Ovary (tissue), 7 donors: ENCODE measurements at regions not wholly inside any gene's neighbourhood (a gene's known extent, or its start where the extent isn't known, plus 50 kb on each side); places are given as distances from the start of the nearest gene placed in this dataset.

Source experiments
- DNase-seq, 5 donors: peaks; one replicate each; pipeline ENCODE4 v3.0.0-alpha.2; 2019 to 2020
- H3K27ac ChIP-seq, 2 donors: fragments of 200-600 bp; one replicate each; pipeline versions ENCODE4 v1.5.1 to v1.8.0; 2019 to 2022
- H3K27me3 ChIP-seq: fragments of 200-600 bp; one replicate; pipeline ENCODE4 v1.8.0; 2022
- H3K36me3 ChIP-seq: fragments of 200-600 bp; sonication (generic); one replicate; pipeline ENCODE4 v1.5.1; 2019
- H3K4me1 ChIP-seq: one replicate; pipeline ENCODE4 v1.8.1; 2013; ENCODE audit warnings: mild to moderate bottlenecking, moderate library complexity; ENCODE audit not compliant: insufficient read depth
- H3K4me3 ChIP-seq: fragments of 200-600 bp; sonication (generic); one replicate; pipeline ENCODE4 v1.5.1; 2017
- H3K9me3 ChIP-seq, 2 donors: fragments of 200-600 bp in 1 of 2; sonication (generic) in 1 of 2; one replicate each; pipeline versions ENCODE4 v1.5.1 to v1.8.1; 2013 to 2019; ENCODE audit warnings: mild to moderate bottlenecking in 1 of 2, moderate library complexity in 1 of 2
- CTCF ChIP-seq, 3 donors: fragments of 450-650 bp in 2 of 3; fragments of 200-600 bp in 1 of 3; IDR thresholded peaks; one replicate each; pipeline versions ENCODE4 v1.5.1 to v1.8.0; 2016 to 2022; ENCODE audit warnings: antibody characterized with exemption in 3 of 3, mild to moderate bottlenecking in 1 of 3
- EP300 ChIP-seq: sonication (generic); formaldehyde crosslinking; IDR thresholded peaks from one replicate; pipeline ENCODE4 v1.6.1; 2017; ENCODE audit warnings: antibody characterized with exemption
- POLR2A ChIP-seq: fragments of 450-650 bp; IDR thresholded peaks from one replicate; pipeline ENCODE4 v1.6.1; 2017; ENCODE audit warnings: antibody characterized with exemption, mild to moderate bottlenecking, moderate library complexity
- WGBS, 3 donors: extraction: QIAGEN DNeasy Blood & Tissue Kit in 1 of 3; methylation state at CpG; one replicate each; pipeline versions ENCODE4 v1.1.5 to v1.1.7; 2013 to 2017; 5-methylcytosine and 5-hydroxymethylcytosine counted together
- intact Hi-C, 4 donors: fragments of 100-400 bp; cut with DNase I; formaldehyde crosslinking; loops; one replicate each; pipeline versions ENCODE4 v1.11.0 to v1.15.1; 2022 to 2023
- donor health status: DM: no; HTN: no; CAD: no; lungs with moderate emphysema.
- donor health status: DM: no; HTN: no; CAD: no.
- donor health status: Bipolar disorder and iron deficiency.
- donor health status: DM: no; HTN: no; CAD: no.
- donor health status: DM: yes; HTN: yes; CAD: no.

GRCh38 chr18:29494371-29494770 lies 1317.4 kb upstream of the CDH2 start:
- no peaks in the 10 kb centered on the region for H3K36me3 ChIP-seq
- H3K27ac ChIP-seq: no peak overlapping the region
- no peak overlapping the region for H3K4me3 ChIP-seq
- no peaks in the 10 kb centered on the region for H3K4me1 ChIP-seq
- TF ChIP-seq POLR2A: no peak
- TF ChIP-seq EP300: no peak
- TF ChIP-seq CTCF (IDR thresholded peaks at IDR 0.05): no peak
- DNase-seq: no peak
- no peaks in the 10 kb centered on the region for H3K9me3 ChIP-seq
- intact Hi-C loops: no loop called here
- no peaks in the 10 kb centered on the region for H3K27me3 ChIP-seq

- H3K27me3 ChIP-seq: no peaks in the 10 kb centered on the region
- TF ChIP-seq CTCF (IDR thresholded peaks at IDR 0.05) (no peak), POLR2A (no peak), EP300 (no peak)
Observed at GRCh38 chr18:29491907-29492306, 1315.0 kb upstream of the CDH2 start.

GRCh38 chr18:29488617-29489016 lies 1311.7 kb upstream of the CDH2 start:
- intact Hi-C loops: no loop called here
- DNase-seq: no peak
- TF ChIP-seq POLR2A: no peak
- TF ChIP-seq EP300: no peak
- TF ChIP-seq CTCF (IDR thresholded peaks at IDR 0.05): no peak
- Histone ChIP-seq H3K36me3 (no peaks in the 10 kb centered on the region), H3K4me3 (no peak overlapping the region), H3K4me1 (no peaks in the 10 kb centered on the region), H3K27me3 (no peaks in the 10 kb centered on the region), H3K27ac (no peak overlapping the region), H3K9me3 (no peaks in the 10 kb centered on the region)
- 59 to 82% (median 69%) methylated on average over 2 of the region's 2 CpGs for WGBS, 3 donors

More at GRCh38 chr18:29491907-29492306, 1315.0 kb upstream of the CDH2 start:
- no peak overlapping the region for H3K27ac ChIP-seq
- H3K4me3 ChIP-seq: no peak overlapping the region
- intact Hi-C loops: no loop called here
- no peaks in the 10 kb centered on the region for H3K36me3 ChIP-seq
- no peaks in the 10 kb centered on the region for H3K4me1 ChIP-seq
- 49 to 69% (median 66%) methylated on average over 2 of the region's 2 CpGs for WGBS, 3 donors
- no peak for DNase-seq
- H3K9me3 ChIP-seq: no peaks in the 10 kb centered on the region

GRCh38 chr18:29465526-29465925 lies 1288.6 kb upstream of the CDH2 start:
- Histone ChIP-seq H3K4me3 (no peak overlapping the region), H3K27me3 (no peaks in the 10 kb centered on the region), H3K27ac (no peak overlapping the region), H3K4me1 (no peaks in the 10 kb centered on the region), H3K36me3 (no peaks in the 10 kb centered on the region), H3K9me3 (no peaks in the 10 kb centered on the region)
- TF ChIP-seq POLR2A: no peak
- no peak for TF ChIP-seq CTCF (IDR thresholded peaks at IDR 0.05)
- TF ChIP-seq EP300: no peak
- intact Hi-C loops: no loop called here
- no peak for DNase-seq

- no peaks in the 10 kb centered on the region for H3K36me3 ChIP-seq
- no peak overlapping the region for H3K4me3 ChIP-seq
- H3K27ac ChIP-seq: no peak overlapping the region
- TF ChIP-seq CTCF (IDR thresholded peaks at IDR 0.05) (no peak), POLR2A (no peak), EP300 (no peak)
- H3K4me1 ChIP-seq: no peaks in the 10 kb centered on the region
- intact Hi-C loops: no loop called here
- DNase-seq: no peak
- H3K27me3 ChIP-seq: no peaks in the 10 kb centered on the region
- no peaks in the 10 kb centered on the region for H3K9me3 ChIP-seq
Observed at GRCh38 chr18:29459972-29460371, 1283.0 kb upstream of the CDH2 start.
